HCT116 (cell line): ENCODE measurements at regions not wholly inside any gene's neighbourhood (a gene's known extent, or its start where the extent isn't known, plus 50 kb on each side); places are given as distances from the start of the nearest gene placed in this dataset.

Experiments used
- ATAC-seq: fragments of 200-7000 bp; cut with Tn5 transposase; 2 replicates; pipeline ENCODE4 v1.9.1; 2020; ENCODE audit warnings: mild to moderate bottlenecking, moderate library complexity
- BruUV-seq: library from RNA; stranded (reverse); fragments of 400-500 nt; replicated peaks from 2 replicates; lab custom pipeline; 2021; lab: Mats Ljungman, UMichigan
- CTCF ChIA-PET: fragments of 300-600 bp; sonication (Branson Sonifier 250); formaldehyde crosslinking; loops from one replicate; lab custom pipeline; 2021; ENCODE audit warnings: antibody characterized with exemption; lab: Charles Lee
- POLR2A ChIA-PET: fragments of 300-600, 350-600 bp; sonication (Branson Sonifier 250); formaldehyde crosslinking; loops from one replicate; lab custom pipeline; 2021; ENCODE audit warnings: antibody characterized with exemption; lab: Charles Lee
- RAD21 ChIA-PET, 2 experiments: fragments of 300-600 bp; sonication (Branson Sonifier 250); formaldehyde crosslinking; loops; one replicate each; lab custom pipeline; 2023; ENCODE audit warnings: low total read pairs in 2 of 2; ENCODE audit not compliant: uncharacterized antibody in 2 of 2, unreplicated experiment in 2 of 2, low non-redundant PET in 1 of 2; lab: Charles Lee
- DNase-seq: peaks from one replicate; pipeline ENCODE4 v3.0.0-alpha.2; 2010; ENCODE audit warnings: low read depth, low spot score
- H2AFZ ChIP-seq: fragments of 200-600 bp; shearing (Covaris generic), sonication (generic); 2 replicates; pipeline ENCODE4 v1.6.1; 2017; ENCODE audit warnings: low read depth, mixed run types, mixed read lengths, antibody characterized with exemption, low read length; ENCODE audit not compliant: poor library complexity, severe bottlenecking
- H3K27ac ChIP-seq: 2 replicates; pipeline ENCODE4 v1.5.1; 2012; ENCODE audit warnings: low read depth, low read length
- H3K27me3 ChIP-seq: fragments of 200-600 bp; sonication (generic); 2 replicates; pipeline ENCODE4 v1.6.1; 2016; ENCODE audit warnings: mixed run types, low read length, mixed read lengths; ENCODE audit not compliant: insufficient read depth
- H3K36me3 ChIP-seq, 2 experiments: fragments of 200-500 bp in 1 of 2; fragments of 200-600 bp in 1 of 2; sonication (Bioruptor generic) in 1 of 2; sonication (generic) in 1 of 2; 2 replicates each; pipeline versions ENCODE4 v1.5.1 to v1.6.1; 2014 to 2016; ENCODE audit warnings: low read length in 2 of 2, inconsistent platforms in 1 of 2, mixed read lengths in 1 of 2, mixed run types in 1 of 2; ENCODE audit not compliant: insufficient read depth in 2 of 2, control insufficient read depth in 1 of 2
- H3K4me1 ChIP-seq, 2 experiments: fragments of 200-600 bp in 1 of 2; sonication (generic) in 1 of 2; 2 replicates each; pipeline versions ENCODE4 v1.5.1 to v1.6.1; 2012 to 2017; ENCODE audit warnings: low read length in 2 of 2, inconsistent platforms in 1 of 2, mild to moderate bottlenecking in 1 of 2, mixed read lengths in 1 of 2, mixed run types in 1 of 2, moderate library complexity in 1 of 2; ENCODE audit not compliant: insufficient read depth in 2 of 2, control insufficient read depth in 1 of 2
- H3K4me2 ChIP-seq: fragments of 200-600 bp; sonication (generic); 2 replicates; pipeline ENCODE4 v1.6.1; 2017; ENCODE audit warnings: mixed run types, low read length, mixed read lengths
- H3K4me3 ChIP-seq, 2 experiments: fragments of 200-600 bp in 1 of 2; sonication (generic) in 1 of 2; replicated peaks in 1 of 2; 2 replicates each; pipeline ENCODE4 v1.5.1; 2011 to 2016; ENCODE audit warnings: low read length in 2 of 2, control low read depth in 1 of 2, low read depth in 1 of 2, mild to moderate bottlenecking in 1 of 2, mixed read lengths in 1 of 2, mixed run types in 1 of 2
- H3K79me2 ChIP-seq: fragments of 200-600 bp; sonication (generic); 2 replicates; pipeline ENCODE4 v1.6.1; 2017; ENCODE audit warnings: mild to moderate bottlenecking, mixed run types, low read length, moderate library complexity, mixed read lengths; ENCODE audit not compliant: insufficient read depth
- H3K9ac ChIP-seq: fragments of 200-600 bp; sonication (generic); 2 replicates; pipeline ENCODE4 v1.6.1; 2016; ENCODE audit warnings: low read length, mixed read lengths
- H3K9me2 ChIP-seq: fragments of 200-600 bp; sonication (generic), shearing (Covaris generic); 2 replicates; pipeline ENCODE4 v1.6.1; 2017; ENCODE audit warnings: mixed run types, mild to moderate bottlenecking, moderate library complexity; ENCODE audit not compliant: insufficient read depth
- H3K9me3 ChIP-seq, 2 experiments: fragments of 200-500 bp in 1 of 2; fragments of 200-600 bp in 1 of 2; sonication (Bioruptor generic) in 1 of 2; sonication (generic) in 1 of 2; 2 replicates each; pipeline ENCODE4 v1.6.1; 2014 to 2017; ENCODE audit warnings: low read length in 2 of 2, mixed read lengths in 2 of 2, inconsistent platforms in 1 of 2, low read depth in 1 of 2, mild to moderate bottlenecking in 1 of 2, mixed run types in 1 of 2, moderate library complexity in 1 of 2; ENCODE audit not compliant: control insufficient read depth in 1 of 2, insufficient read depth in 1 of 2
- H4K20me1 ChIP-seq: fragments of 200-600 bp; sonication (generic), shearing (Covaris generic); 2 replicates; pipeline ENCODE4 v1.6.1; 2017; ENCODE audit warnings: mixed run types, mild to moderate bottlenecking, moderate library complexity; ENCODE audit not compliant: insufficient read depth
- CBX3 ChIP-seq: IDR thresholded peaks from 2 replicates; pipeline ENCODE4 v1.6.1; 2012; ENCODE audit warnings: low read depth
- CTCF ChIP-seq, 3 experiments: fragments of 200-600 bp in 1 of 3; sonication (generic) in 1 of 3; IDR thresholded peaks in 2 of 3; conservative IDR thresholded peaks in 1 of 3; 2 replicates each; pipeline ENCODE4 v1.5.1; 2012 to 2017; ENCODE audit warnings: low read depth in 2 of 3, low read length in 2 of 3, antibody characterized with exemption in 1 of 3, borderline replicate concordance in 1 of 3, control low read depth in 1 of 3, mild to moderate bottlenecking in 1 of 3, mixed read lengths in 1 of 3, mixed run types in 1 of 3, moderate library complexity in 1 of 3; ENCODE audit not compliant: insufficient read depth in 1 of 3
- EZH2 ChIP-seq: fragments of 200-600 bp; sonication (generic); IDR thresholded peaks from 2 replicates; pipeline ENCODE4 v1.6.1; 2017; ENCODE audit warnings: antibody characterized with exemption, mixed run types
- EZH2phosphoT487 ChIP-seq: fragments of 200-600 bp; IDR thresholded peaks from 2 replicates; pipeline ENCODE4 v1.6.1; 2018; ENCODE audit warnings: antibody characterized with exemption, borderline replicate concordance
- POLR2AphosphoS5 ChIP-seq: IDR thresholded peaks from 2 replicates; pipeline ENCODE4 v1.6.1; 2011; ENCODE audit warnings: mild to moderate bottlenecking, low read depth, low read length, moderate library complexity
- SP1 ChIP-seq: IDR thresholded peaks from 2 replicates; pipeline ENCODE4 v1.6.1; 2012; ENCODE audit warnings: low read depth
- YY1 ChIP-seq: IDR thresholded peaks from 2 replicates; pipeline ENCODE4 v1.6.1; 2011; ENCODE audit warnings: low read length, low read depth, moderate library complexity, mild to moderate bottlenecking; ENCODE audit not compliant: insufficient replicate concordance; ENCODE audit errors: extremely low read depth
- intact Hi-C: fragments of 100-400 bp; cut with micrococcal nuclease; formaldehyde crosslinking; loops from 2 replicates; pipeline ENCODE4 v1.10.0; 2022
- TF ChIP-seq, protein P1 (sequence below): IDR thresholded peaks from 2 replicates; pipeline ENCODE4 v1.6.1; 2012
- TF ChIP-seq, protein P2 (sequence below): IDR thresholded peaks from 2 replicates; pipeline ENCODE4 v1.6.1; 2012

GRCh38 chr13:59145381-59145780 lies 1018.3 kb downstream of the DIAPH3 start:
- H3K36me3 ChIP-seq = no peaks in the 10 kb centered on the region
- no peaks in the 10 kb centered on the region for H3K27me3 ChIP-seq
- RAD21 ChIA-PET = no interaction called here
- no peak overlapping the region for H3K4me3 ChIP-seq
- CTCF ChIA-PET = no interaction called here
- no peak for ATAC-seq
- no TSS peak for BruUV-seq
- no peak overlapping the region for H3K9ac ChIP-seq
- no peak overlapping the region for H3K27ac ChIP-seq
- no peak overlapping the region for H3K4me2 ChIP-seq
- no peaks in the 10 kb centered on the region for H3K9me2 ChIP-seq
- intact Hi-C loops = no loop called here
- no peaks in the 10 kb centered on the region for H3K4me1 ChIP-seq
- H3K79me2 ChIP-seq = no peaks in the 10 kb centered on the region
- POLR2A ChIA-PET = no interaction called here
- peaks cover 10 to 32% of the 10 kb centered on the region in 2 experiments; a peak in 2 of 4 replicates for H3K9me3 ChIP-seq
- no peak for DNase-seq
- H4K20me1 ChIP-seq = no peaks in the 10 kb centered on the region
- no peak for TF ChIP-seq EZH2
- TF ChIP-seq, protein P1, sequence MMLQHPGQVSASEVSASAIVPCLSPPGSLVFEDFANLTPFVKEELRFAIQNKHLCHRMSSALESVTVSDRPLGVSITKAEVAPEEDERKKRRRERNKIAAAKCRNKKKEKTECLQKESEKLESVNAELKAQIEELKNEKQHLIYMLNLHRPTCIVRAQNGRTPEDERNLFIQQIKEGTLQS = no peak
- TF ChIP-seq, protein P2, sequence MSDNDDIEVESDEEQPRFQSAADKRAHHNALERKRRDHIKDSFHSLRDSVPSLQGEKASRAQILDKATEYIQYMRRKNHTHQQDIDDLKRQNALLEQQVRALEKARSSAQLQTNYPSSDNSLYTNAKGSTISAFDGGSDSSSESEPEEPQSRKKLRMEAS = no peak
- TF ChIP-seq YY1 = no peak
- no peak for TF ChIP-seq POLR2AphosphoS5
- TF ChIP-seq EZH2phosphoT487 = no peak
- no peak for TF ChIP-seq CTCF (IDR thresholded peaks at IDR 0.05 in 2 of 3, conservative IDR thresholded peaks at IDR 0.05 in 1 of 3; ENCODE audit: borderline replicate concordance in 1 of 3, insufficient read depth in 1 of 3, low read depth in 2 of 3, low read length in 2 of 3)
- no peak for TF ChIP-seq CBX3
- no peak for TF ChIP-seq SP1
- no peak overlapping the region for H2AFZ ChIP-seq
